ENCODE measurements at regions not wholly inside any gene's neighbourhood (a gene's known extent, or its start where the extent isn't known, plus 50 kb on each side); places are given as distances from the start of the nearest gene placed in this dataset.

DNA sequence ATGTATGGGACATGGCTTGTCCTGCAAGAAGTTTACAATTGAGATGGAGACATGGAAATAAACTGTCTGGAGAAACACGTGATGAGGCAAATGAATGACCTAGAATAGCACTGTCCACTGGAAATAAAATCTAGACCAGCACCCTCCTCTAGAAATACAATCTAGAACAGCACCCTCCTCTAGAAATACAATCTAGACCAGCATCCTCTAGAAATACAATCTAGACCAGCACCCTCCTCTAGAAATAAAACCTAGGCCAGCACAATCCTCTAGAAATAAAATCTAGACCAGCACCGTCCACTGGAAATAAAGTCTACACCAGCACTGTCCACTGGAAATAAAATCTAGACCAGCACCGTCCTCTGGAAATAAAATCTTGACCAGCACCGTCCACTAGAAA is 69.2 kb upstream of the RFLNA start:
- TF ChIP-seq EZH2 (IDR thresholded peaks at IDR 0.05) (no peak), POLR2A (IDR thresholded peaks at IDR 0.05; ENCODE audit: borderline replicate concordance, extremely low read depth, insufficient read depth, insufficient read length) (no peak), TCF7L2 (IDR thresholded peaks at IDR 0.05; ENCODE audit: borderline replicate concordance, extremely low read depth, insufficient read depth, insufficient read length) (no peak), POLR2AphosphoS5 (IDR thresholded peaks at IDR 0.05; ENCODE audit: low read depth, low read length) (no peak), YY1 (IDR thresholded peaks at IDR 0.05; ENCODE audit: extremely low read depth, insufficient replicate concordance, low read depth, low read length) (no peak), JUND (IDR thresholded peaks at IDR 0.05) (no peak)
- TF ChIP-seq, protein P1, sequence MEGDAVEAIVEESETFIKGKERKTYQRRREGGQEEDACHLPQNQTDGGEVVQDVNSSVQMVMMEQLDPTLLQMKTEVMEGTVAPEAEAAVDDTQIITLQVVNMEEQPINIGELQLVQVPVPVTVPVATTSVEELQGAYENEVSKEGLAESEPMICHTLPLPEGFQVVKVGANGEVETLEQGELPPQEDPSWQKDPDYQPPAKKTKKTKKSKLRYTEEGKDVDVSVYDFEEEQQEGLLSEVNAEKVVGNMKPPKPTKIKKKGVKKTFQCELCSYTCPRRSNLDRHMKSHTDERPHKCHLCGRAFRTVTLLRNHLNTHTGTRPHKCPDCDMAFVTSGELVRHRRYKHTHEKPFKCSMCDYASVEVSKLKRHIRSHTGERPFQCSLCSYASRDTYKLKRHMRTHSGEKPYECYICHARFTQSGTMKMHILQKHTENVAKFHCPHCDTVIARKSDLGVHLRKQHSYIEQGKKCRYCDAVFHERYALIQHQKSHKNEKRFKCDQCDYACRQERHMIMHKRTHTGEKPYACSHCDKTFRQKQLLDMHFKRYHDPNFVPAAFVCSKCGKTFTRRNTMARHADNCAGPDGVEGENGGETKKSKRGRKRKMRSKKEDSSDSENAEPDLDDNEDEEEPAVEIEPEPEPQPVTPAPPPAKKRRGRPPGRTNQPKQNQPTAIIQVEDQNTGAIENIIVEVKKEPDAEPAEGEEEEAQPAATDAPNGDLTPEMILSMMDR (IDR thresholded peaks at IDR 0.05 in 2 of 3, conservative IDR thresholded peaks at IDR 0.05 in 1 of 3; ENCODE audit: borderline replicate concordance in 1 of 3, insufficient read depth in 1 of 3, low read depth in 2 of 3, low read length in 2 of 3): no peak
- TF ChIP-seq, protein P2, sequence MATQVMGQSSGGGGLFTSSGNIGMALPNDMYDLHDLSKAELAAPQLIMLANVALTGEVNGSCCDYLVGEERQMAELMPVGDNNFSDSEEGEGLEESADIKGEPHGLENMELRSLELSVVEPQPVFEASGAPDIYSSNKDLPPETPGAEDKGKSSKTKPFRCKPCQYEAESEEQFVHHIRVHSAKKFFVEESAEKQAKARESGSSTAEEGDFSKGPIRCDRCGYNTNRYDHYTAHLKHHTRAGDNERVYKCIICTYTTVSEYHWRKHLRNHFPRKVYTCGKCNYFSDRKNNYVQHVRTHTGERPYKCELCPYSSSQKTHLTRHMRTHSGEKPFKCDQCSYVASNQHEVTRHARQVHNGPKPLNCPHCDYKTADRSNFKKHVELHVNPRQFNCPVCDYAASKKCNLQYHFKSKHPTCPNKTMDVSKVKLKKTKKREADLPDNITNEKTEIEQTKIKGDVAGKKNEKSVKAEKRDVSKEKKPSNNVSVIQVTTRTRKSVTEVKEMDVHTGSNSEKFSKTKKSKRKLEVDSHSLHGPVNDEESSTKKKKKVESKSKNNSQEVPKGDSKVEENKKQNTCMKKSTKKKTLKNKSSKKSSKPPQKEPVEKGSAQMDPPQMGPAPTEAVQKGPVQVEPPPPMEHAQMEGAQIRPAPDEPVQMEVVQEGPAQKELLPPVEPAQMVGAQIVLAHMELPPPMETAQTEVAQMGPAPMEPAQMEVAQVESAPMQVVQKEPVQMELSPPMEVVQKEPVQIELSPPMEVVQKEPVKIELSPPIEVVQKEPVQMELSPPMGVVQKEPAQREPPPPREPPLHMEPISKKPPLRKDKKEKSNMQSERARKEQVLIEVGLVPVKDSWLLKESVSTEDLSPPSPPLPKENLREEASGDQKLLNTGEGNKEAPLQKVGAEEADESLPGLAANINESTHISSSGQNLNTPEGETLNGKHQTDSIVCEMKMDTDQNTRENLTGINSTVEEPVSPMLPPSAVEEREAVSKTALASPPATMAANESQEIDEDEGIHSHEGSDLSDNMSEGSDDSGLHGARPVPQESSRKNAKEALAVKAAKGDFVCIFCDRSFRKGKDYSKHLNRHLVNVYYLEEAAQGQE (IDR thresholded peaks at IDR 0.05; ENCODE audit: low read depth): no peak
